Mesothelial cell of epicardium (in vitro differentiated cells): ENCODE measurements at regions not wholly inside any gene's neighbourhood (a gene's known extent, or its start where the extent isn't known, plus 50 kb on each side); places are given as distances from the start of the nearest gene placed in this dataset.
"Not testable (repeated sequence)": the region's sequence is repeated elsewhere in the genome, so short reads cannot be mapped to it uniquely, and the experiment has no call there.

ENCODE experiments used
- DNase-seq, 2 experiments: peaks; one replicate each; pipeline ENCODE4 v3.0.0; 2021; ENCODE audit warnings: low spot score in 2 of 2; ENCODE audit not compliant: unreplicated experiment in 2 of 2
- H3K27ac Mint-ChIP-seq: 2 replicates; pipeline ENCODE4 v1.8.0; 2021; ENCODE audit warnings: mixed read lengths
- H3K27me3 Mint-ChIP-seq: 2 replicates; pipeline ENCODE4 v1.8.0; 2021; ENCODE audit warnings: low read depth, mixed read lengths
- H3K36me3 Mint-ChIP-seq: 2 replicates; pipeline ENCODE4 v1.8.0; 2021; ENCODE audit warnings: mixed read lengths
- H3K4me1 Mint-ChIP-seq: 2 replicates; pipeline ENCODE4 v1.8.0; 2021; ENCODE audit warnings: mixed read lengths
- H3K4me3 Mint-ChIP-seq: 2 replicates; pipeline ENCODE4 v1.8.0; 2021; ENCODE audit warnings: mild to moderate bottlenecking, moderate library complexity, mixed read lengths
- H3K9me3 Mint-ChIP-seq: 2 replicates; pipeline ENCODE4 v1.8.0; 2021; ENCODE audit warnings: mixed read lengths
- TF ChIP-seq, protein P1 (sequence below): fragments of 200-600 bp; sonication (generic); IDR thresholded peaks from one replicate; pipeline ENCODE4 v1.5.0; 2021; ENCODE audit warnings: antibody characterized with exemption; ENCODE audit not compliant: unreplicated experiment

DNA sequence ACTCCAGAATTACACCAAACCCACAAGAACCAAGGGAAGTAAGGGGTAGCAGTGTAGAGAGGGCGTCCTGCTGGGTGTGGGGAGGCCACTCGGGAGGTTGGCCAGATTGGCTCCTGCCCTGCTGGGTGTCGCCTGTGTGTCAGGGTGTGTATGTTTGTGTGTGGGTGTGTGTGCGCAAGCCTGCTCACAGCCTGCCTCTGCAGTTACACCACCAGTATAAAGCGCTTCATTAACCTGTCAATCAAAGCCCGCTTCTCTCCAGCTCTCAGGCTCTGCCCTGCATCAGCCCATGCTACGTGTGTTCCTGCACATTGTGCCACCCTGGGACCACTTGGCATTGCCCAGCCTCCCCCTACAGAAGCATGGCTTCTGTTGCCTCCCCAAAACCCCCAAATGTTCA is 83.3 kb upstream of the PAX2 start:
- H3K36me3 Mint-ChIP-seq = peaks cover 3% of the 10 kb centered on the region
- no peaks in the 10 kb centered on the region for H3K9me3 Mint-ChIP-seq
- no peak for DNase-seq
- peaks cover 95% of the 10 kb centered on the region for H3K27me3 Mint-ChIP-seq
- no peak overlapping the region for H3K4me3 Mint-ChIP-seq
- H3K4me1 Mint-ChIP-seq = no peaks in the 10 kb centered on the region
- TF ChIP-seq, protein P1, sequence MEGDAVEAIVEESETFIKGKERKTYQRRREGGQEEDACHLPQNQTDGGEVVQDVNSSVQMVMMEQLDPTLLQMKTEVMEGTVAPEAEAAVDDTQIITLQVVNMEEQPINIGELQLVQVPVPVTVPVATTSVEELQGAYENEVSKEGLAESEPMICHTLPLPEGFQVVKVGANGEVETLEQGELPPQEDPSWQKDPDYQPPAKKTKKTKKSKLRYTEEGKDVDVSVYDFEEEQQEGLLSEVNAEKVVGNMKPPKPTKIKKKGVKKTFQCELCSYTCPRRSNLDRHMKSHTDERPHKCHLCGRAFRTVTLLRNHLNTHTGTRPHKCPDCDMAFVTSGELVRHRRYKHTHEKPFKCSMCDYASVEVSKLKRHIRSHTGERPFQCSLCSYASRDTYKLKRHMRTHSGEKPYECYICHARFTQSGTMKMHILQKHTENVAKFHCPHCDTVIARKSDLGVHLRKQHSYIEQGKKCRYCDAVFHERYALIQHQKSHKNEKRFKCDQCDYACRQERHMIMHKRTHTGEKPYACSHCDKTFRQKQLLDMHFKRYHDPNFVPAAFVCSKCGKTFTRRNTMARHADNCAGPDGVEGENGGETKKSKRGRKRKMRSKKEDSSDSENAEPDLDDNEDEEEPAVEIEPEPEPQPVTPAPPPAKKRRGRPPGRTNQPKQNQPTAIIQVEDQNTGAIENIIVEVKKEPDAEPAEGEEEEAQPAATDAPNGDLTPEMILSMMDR = no peak
- no peak overlapping the region for H3K27ac Mint-ChIP-seq

DNA sequence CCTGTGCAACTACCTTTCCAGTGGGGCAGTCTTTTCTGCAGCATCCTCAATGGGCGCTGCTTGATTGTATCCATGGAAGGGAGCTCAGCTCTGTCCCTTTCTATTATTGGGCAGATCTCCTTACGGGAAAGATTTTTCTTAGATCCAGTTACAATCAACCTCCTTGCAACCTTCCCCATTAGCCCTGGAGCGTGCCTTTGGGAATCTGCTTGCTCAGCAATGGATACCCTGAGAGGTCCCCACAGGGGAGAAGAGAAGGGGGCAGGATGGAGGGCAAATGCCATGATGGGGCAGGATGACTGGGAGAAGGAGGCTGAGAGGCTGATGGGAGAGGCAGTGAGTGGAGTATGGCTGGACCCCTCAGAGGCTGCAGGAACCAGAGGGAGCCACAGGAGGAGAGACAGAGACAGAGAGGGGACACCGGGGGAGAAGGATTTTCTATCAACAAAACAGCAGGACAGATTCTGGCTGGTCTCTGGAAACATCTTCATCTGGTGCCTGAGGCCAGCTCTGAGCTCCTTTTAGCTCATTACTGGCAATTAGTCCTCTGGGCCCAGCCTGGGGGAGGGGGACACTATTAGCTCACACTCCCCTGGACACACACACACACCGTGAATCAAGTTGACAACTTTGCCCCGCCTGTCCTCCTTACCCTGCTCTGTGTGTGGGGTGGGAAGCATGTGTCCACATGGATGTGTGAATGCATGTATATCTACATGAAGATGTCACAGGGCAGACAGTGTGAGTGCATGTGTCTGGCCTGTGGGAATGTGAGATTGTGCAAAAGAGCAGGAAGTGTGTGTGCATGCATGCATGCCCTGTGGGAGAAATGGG is 80.8 kb upstream of the PAX2 start:
- Mint-ChIP-seq H3K27ac (no peak overlapping the region), H3K27me3 (peaks cover 95% of the 10 kb centered on the region), H3K9me3 (no peaks in the 10 kb centered on the region), H3K36me3 (no peaks in the 10 kb centered on the region), H3K4me3 (no peak overlapping the region), H3K4me1 (no peaks in the 10 kb centered on the region)
- TF ChIP-seq, protein P1 = no peak
- no peak for DNase-seq

DNA sequence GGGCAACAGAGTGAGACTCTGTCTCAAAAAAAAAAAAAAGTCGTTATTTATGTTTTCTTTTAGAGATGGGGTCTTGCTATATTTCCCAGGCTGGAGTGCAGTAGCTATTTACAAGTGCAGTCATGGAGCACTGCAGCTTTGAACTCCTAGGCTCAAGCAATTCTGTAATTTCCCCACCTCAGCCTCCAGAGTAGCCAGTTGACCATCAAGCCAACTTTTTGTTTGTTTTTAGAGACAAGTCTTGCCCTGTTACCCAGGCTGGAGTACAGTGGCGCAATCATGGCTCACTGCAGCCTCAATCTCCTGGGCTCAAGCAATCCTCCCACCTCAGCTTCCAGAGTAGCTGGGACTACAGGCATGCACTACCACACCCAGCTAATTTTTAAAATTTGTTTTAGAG is 78.7 kb upstream of the PAX2 start:
- not testable (repeated sequence) for H3K27ac Mint-ChIP-seq, H3K36me3 Mint-ChIP-seq, H3K4me1 Mint-ChIP-seq, H3K4me3 Mint-ChIP-seq, H3K9me3 Mint-ChIP-seq, DNase-seq
- peaks cover 92% of the 10 kb centered on the region for H3K27me3 Mint-ChIP-seq

DNA sequence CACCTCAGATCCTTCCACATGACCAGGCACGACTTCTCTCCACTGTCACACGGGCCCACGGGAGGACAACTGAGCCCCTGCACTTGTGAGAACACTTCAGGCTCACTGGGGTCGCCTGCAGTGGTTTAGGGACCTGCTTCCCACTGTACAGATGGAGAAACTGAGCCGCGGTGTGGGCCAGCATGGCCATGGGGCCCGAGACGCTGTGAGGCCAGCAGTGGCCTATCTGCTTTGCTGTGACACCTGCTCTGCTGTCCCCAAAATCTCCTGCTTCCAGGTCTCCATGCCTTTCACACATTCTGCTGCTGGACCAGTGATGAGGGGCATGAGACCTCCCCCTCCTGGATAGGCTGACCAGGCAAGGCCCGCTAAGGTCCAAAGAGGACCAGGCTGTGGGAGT is 75.8 kb upstream of the PAX2 start:
- Mint-ChIP-seq H3K9me3 (no peaks in the 10 kb centered on the region), H3K4me3 (no peak overlapping the region), H3K27ac (no peak overlapping the region), H3K27me3 (peaks cover 93% of the 10 kb centered on the region), H3K36me3 (no peaks in the 10 kb centered on the region), H3K4me1 (no peaks in the 10 kb centered on the region)
- DNase-seq = no peak
- TF ChIP-seq, protein P1 = no peak

DNA sequence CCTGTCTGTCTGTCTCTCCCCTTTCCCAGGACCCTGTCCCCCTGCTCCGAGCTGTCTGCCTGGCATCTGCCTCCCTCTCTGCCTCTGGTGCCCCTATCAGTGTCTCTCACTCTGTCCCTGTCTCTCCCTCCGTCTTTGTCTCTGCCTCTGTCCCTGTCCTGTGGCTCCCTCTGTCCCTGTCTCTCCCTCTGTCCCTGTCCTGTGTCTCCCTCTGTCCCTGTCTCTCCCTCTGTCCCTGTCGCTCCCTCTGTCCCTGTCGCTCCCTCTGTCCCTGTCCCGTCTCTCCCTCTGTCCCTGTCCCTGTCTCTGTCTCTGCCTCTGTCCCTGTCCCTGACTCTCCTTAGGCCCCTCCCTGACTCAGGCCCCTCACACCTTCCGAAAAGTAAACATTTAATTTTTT is 75.0 kb upstream of the PAX2 start:
- no peak for DNase-seq
- H3K27ac Mint-ChIP-seq = no peak overlapping the region
- H3K36me3 Mint-ChIP-seq = no peaks in the 10 kb centered on the region
- no peaks in the 10 kb centered on the region for H3K4me1 Mint-ChIP-seq
- no peaks in the 10 kb centered on the region for H3K9me3 Mint-ChIP-seq
- TF ChIP-seq, protein P1 = no peak
- peaks cover 90% of the 10 kb centered on the region for H3K27me3 Mint-ChIP-seq
- no peak overlapping the region for H3K4me3 Mint-ChIP-seq

DNA sequence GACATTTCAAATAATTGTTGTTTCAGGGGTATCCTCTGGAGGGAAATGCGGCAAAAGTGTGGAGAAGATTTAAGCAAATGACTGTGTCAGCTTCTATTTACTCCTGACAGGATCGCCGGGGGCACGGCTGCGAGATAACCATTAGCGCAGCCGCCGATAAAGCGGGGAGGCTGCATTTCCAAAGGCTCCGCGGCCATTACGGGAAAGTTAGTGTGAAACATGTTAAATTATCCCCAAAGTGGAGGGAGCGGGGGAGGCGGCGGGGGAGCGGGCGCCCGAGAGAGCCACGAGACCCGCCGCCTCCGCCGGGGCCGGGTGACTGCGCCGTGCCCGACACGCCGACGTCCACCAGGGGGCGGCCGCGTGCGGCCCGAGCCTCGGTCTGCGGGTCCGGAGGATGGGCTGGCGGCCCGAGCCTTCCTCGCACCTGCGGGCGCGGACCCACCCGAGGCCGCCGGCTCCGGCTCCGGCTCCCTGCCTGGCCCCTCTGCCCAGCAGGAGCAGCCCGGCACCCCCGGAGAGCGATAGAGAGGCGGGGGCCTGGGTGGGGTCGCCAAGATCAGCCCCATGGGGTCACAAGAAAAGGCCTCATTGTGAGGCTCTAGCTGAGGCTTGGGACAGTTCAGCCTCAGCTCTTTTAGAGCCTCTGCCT is 74.4 kb upstream of the PAX2 start:
- H3K4me3 Mint-ChIP-seq = no peak overlapping the region
- no peaks in the 10 kb centered on the region for H3K9me3 Mint-ChIP-seq
- TF ChIP-seq, protein P1 = peak; percentile 84
- H3K36me3 Mint-ChIP-seq = no peaks in the 10 kb centered on the region
- H3K27ac Mint-ChIP-seq = no peak overlapping the region
- H3K27me3 Mint-ChIP-seq = peaks cover 90% of the 10 kb centered on the region
- DNase-seq = peak in 1 of 2 experiments; percentile 57
- no peaks in the 10 kb centered on the region for H3K4me1 Mint-ChIP-seq
